Endothelial cell of umbilical vein (primary cell): ENCODE measurements at regions not wholly inside any gene's neighbourhood (a gene's known extent, or its start where the extent isn't known, plus 50 kb on each side); places are given as distances from the start of the nearest gene placed in this dataset.

Source experiments
- BruUV-seq: library from RNA; stranded (reverse); fragments of 400-500 nt; replicated peaks from 2 replicates; lab custom pipeline; 2021; lab: Mats Ljungman, UMichigan
- CTCF ChIA-PET: fragments of 300-600, 350-600 bp; sonication (Branson Sonifier 250); formaldehyde crosslinking; loops from one replicate; lab custom pipeline; 2021; ENCODE audit warnings: antibody characterized with exemption, inconsistent platforms; lab: Charles Lee
- POLR2A ChIA-PET: fragments of 300-600, 350-600 bp; sonication (Branson Sonifier 250); formaldehyde crosslinking; loops from one replicate; lab custom pipeline; 2021; ENCODE audit warnings: antibody characterized with exemption, inconsistent platforms; lab: Charles Lee
- DNase-seq: peaks from one replicate; pipeline ENCODE4 v3.0.0-alpha.2; 2011; ENCODE audit warnings: low read depth, low spot score
- FAIRE-seq: peaks from 2 replicates; lab custom pipeline; 2011; peaks lifted over from hg19 to GRCh38; lab: Jason Lieb, UNC
- H2AFZ ChIP-seq: 2 replicates; pipeline ENCODE4 v1.6.0; 2012; ENCODE audit warnings: low read depth, low read length, control low read depth, inconsistent platforms
- H3K27ac ChIP-seq: 2 replicates; pipeline ENCODE4 v1.5.1; 2011; ENCODE audit warnings: low read depth, mild to moderate bottlenecking, control low read depth, low read length, moderate library complexity; ENCODE audit not compliant: insufficient read depth
- H3K27me3 ChIP-seq, 2 experiments: 2 replicates each; pipeline versions ENCODE4 v1.6.0 to v1.6.1; 2011; ENCODE audit warnings: low read length in 2 of 2, mixed read lengths in 1 of 2; ENCODE audit not compliant: control insufficient read depth in 2 of 2, insufficient read depth in 2 of 2
- H3K36me3 ChIP-seq, 2 experiments: 2 replicates in 1 of 2; 3 replicates in 1 of 2; pipeline ENCODE4 v1.5.1; 2011; ENCODE audit warnings: low read length in 2 of 2, mild to moderate bottlenecking in 1 of 2, moderate library complexity in 1 of 2; ENCODE audit not compliant: control insufficient read depth in 2 of 2, insufficient read depth in 2 of 2; ENCODE audit errors: extremely low read depth in 1 of 2
- H3K4me1 ChIP-seq: 3 replicates; pipeline ENCODE4 v1.5.1; 2011; ENCODE audit warnings: mild to moderate bottlenecking, low read length; ENCODE audit not compliant: control insufficient read depth, insufficient read depth; ENCODE audit errors: extremely low read depth
- H3K4me2 ChIP-seq: 2 replicates; pipeline ENCODE4 v1.6.1; 2011; ENCODE audit warnings: low read length, control low read depth, mixed read lengths; ENCODE audit not compliant: insufficient read depth
- H3K4me3 ChIP-seq, 3 experiments: fragments of 200-600 bp in 1 of 3; sonication (generic), shearing (Covaris generic) in 1 of 3; replicated peaks in 1 of 3; 2 replicates each; pipeline ENCODE4 v1.5.1; 2011 to 2016; ENCODE audit warnings: control low read depth in 3 of 3, low read length in 3 of 3, mild to moderate bottlenecking in 2 of 3, inconsistent platforms in 1 of 3, low read depth in 1 of 3, moderate library complexity in 1 of 3; ENCODE audit not compliant: insufficient read depth in 1 of 3
- H3K79me2 ChIP-seq: 2 replicates; pipeline ENCODE4 v1.6.0; 2012; ENCODE audit warnings: low read length, inconsistent platforms; ENCODE audit not compliant: control insufficient read depth, insufficient read depth
- H3K9ac ChIP-seq: replicated peaks from 2 replicates; pipeline ENCODE3; 2011; ENCODE audit warnings: low read length, control low read depth; ENCODE audit not compliant: insufficient read depth; ENCODE audit errors: extremely low read depth
- H3K9me1 ChIP-seq: replicated peaks from 3 replicates; pipeline ENCODE4 v1.6.0; 2011; ENCODE audit warnings: mild to moderate bottlenecking, low read length; ENCODE audit not compliant: control insufficient read depth, insufficient read depth; ENCODE audit errors: extremely low read depth
- H3K9me3 ChIP-seq: replicated peaks from 2 replicates; pipeline ENCODE4 v1.5.1; 2012; ENCODE audit warnings: low read length, inconsistent platforms; ENCODE audit not compliant: control insufficient read depth, insufficient read depth
- H4K20me1 ChIP-seq: replicated peaks from 2 replicates; pipeline ENCODE3; 2011; ENCODE audit warnings: mild to moderate bottlenecking, low read length; ENCODE audit not compliant: control insufficient read depth, insufficient read depth; ENCODE audit errors: extremely low read depth
- EZH2 ChIP-seq: IDR thresholded peaks from 2 replicates; pipeline ENCODE4 v1.6.1; 2012; ENCODE audit warnings: borderline replicate concordance, low read depth, mild to moderate bottlenecking, moderate library complexity, low read length, inconsistent platforms; ENCODE audit not compliant: severe bottlenecking
- FOS ChIP-seq: IDR thresholded peaks from 2 replicates; pipeline ENCODE4 v1.6.1; 2011; ENCODE audit warnings: mild to moderate bottlenecking, low read length, moderate library complexity, borderline replicate concordance; ENCODE audit not compliant: insufficient read depth
- GATA2 ChIP-seq: IDR thresholded peaks from 2 replicates; pipeline ENCODE4 v1.7.0; 2011; ENCODE audit warnings: low read depth, mild to moderate bottlenecking, moderate library complexity, mixed read lengths, low read length; ENCODE audit not compliant: insufficient read length, insufficient read depth
- JUN ChIP-seq: IDR thresholded peaks from 2 replicates; pipeline ENCODE4 v1.6.1; 2011; ENCODE audit warnings: borderline replicate concordance, low read depth; ENCODE audit not compliant: insufficient read length, insufficient read depth
- MYC ChIP-seq: IDR thresholded peaks from one replicate; pipeline ENCODE4 v1.6.1; 2011; ENCODE audit warnings: mild to moderate bottlenecking, low read depth, low read length
- POLR2A ChIP-seq: IDR thresholded peaks from 2 replicates; pipeline ENCODE4 v1.6.1; 2012; ENCODE audit warnings: low read depth, mild to moderate bottlenecking, control low read depth, low read length
- dilution Hi-C: fragments of 300-500 bp; cut with MboI; formaldehyde crosslinking; loops from one replicate; pipeline ENCODE4 v1.15.0; 2019; ENCODE audit warnings: low sequenced_read_pairs; ENCODE audit not compliant: extremely low pct_ligation_motif_present
- intact Hi-C: fragments of 100-400 bp; cut with micrococcal nuclease; formaldehyde crosslinking; loops from one replicate; pipeline ENCODE4 v1.10.0; 2022
- TF ChIP-seq, protein P1 (sequence below), 2 donors: IDR thresholded peaks; 1 replicate in 1 of 2; 2 replicates in 1 of 2; pipeline ENCODE4 v1.5.1; 2011; ENCODE audit warnings: low read length in 2 of 2, mild to moderate bottlenecking in 2 of 2, moderate library complexity in 2 of 2, control low read depth in 1 of 2, inconsistent platforms in 1 of 2, low read depth in 1 of 2; ENCODE audit not compliant: insufficient read depth in 1 of 2; ENCODE audit errors: extremely low read depth in 1 of 2
- TF ChIP-seq, protein P2 (sequence below): IDR thresholded peaks from 2 replicates; pipeline ENCODE4 v1.6.1; 2011; ENCODE audit not compliant: insufficient read depth, insufficient read length

DNA sequence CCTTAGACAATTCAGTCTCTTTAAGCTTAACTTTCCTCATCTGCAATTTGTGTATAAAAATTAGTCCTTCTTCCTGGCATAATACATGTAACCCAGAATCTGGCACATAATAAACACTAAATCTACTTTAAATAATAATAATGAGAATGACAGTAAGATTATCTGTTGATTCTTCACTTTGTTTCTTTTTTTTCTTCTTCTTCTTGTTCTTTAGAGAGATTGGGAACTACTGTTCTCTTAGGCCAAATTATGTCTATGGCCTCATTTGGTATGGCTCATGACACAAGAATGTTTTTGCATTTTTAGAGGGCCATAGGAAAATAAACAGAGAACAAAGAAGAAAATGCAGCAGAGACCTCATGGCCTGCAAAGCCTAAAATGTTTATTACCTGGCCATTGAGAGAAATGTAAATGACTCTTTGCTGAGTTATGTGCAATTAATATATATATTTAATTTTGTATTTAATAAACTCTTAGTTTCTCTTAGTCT lies 275.8 kb downstream of the SLC6A15 start:
- H3K36me3 ChIP-seq = no peaks in the 10 kb centered on the region
- no peak for DNase-seq
- intact Hi-C loops = no loop called here
- no peak overlapping the region for H3K9ac ChIP-seq
- no TSS peak for BruUV-seq
- H3K27me3 ChIP-seq = no peaks in the 10 kb centered on the region
- H3K4me1 ChIP-seq = no peaks in the 10 kb centered on the region
- no peak for FAIRE-seq
- H3K4me2 ChIP-seq = no peak overlapping the region
- no peak overlapping the region for H3K4me3 ChIP-seq
- ChIA-PET POLR2A (no interaction called here), CTCF (no interaction called here)
- no peaks in the 10 kb centered on the region for H4K20me1 ChIP-seq
- H2AFZ ChIP-seq = no peak overlapping the region
- H3K79me2 ChIP-seq = no peaks in the 10 kb centered on the region
- no peak overlapping the region for H3K27ac ChIP-seq
- dilution Hi-C loops = no loop called here
- no peaks in the 10 kb centered on the region for H3K9me1 ChIP-seq
- no peaks in the 10 kb centered on the region for H3K9me3 ChIP-seq
- TF ChIP-seq, protein P1, sequence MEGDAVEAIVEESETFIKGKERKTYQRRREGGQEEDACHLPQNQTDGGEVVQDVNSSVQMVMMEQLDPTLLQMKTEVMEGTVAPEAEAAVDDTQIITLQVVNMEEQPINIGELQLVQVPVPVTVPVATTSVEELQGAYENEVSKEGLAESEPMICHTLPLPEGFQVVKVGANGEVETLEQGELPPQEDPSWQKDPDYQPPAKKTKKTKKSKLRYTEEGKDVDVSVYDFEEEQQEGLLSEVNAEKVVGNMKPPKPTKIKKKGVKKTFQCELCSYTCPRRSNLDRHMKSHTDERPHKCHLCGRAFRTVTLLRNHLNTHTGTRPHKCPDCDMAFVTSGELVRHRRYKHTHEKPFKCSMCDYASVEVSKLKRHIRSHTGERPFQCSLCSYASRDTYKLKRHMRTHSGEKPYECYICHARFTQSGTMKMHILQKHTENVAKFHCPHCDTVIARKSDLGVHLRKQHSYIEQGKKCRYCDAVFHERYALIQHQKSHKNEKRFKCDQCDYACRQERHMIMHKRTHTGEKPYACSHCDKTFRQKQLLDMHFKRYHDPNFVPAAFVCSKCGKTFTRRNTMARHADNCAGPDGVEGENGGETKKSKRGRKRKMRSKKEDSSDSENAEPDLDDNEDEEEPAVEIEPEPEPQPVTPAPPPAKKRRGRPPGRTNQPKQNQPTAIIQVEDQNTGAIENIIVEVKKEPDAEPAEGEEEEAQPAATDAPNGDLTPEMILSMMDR (IDR thresholded peaks at IDR 0.05; ENCODE audit: extremely low read depth in 1 of 2, insufficient read depth in 1 of 2, low read depth in 1 of 2, low read length in 2 of 2) = no peak
- TF ChIP-seq, protein P2, sequence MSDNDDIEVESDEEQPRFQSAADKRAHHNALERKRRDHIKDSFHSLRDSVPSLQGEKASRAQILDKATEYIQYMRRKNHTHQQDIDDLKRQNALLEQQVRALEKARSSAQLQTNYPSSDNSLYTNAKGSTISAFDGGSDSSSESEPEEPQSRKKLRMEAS = no peak
- TF ChIP-seq FOS (no peak), GATA2 (no peak), POLR2A (no peak), JUN (no peak), MYC (no peak), EZH2 (no peak)
